ENCODE measurements at regions not wholly inside any gene's neighbourhood (a gene's known extent, or its start where the extent isn't known, plus 50 kb on each side); places are given as distances from the start of the nearest gene placed in this dataset.

GRCh38 chr1:170306513-170306910, 160.8 kb downstream of the NTMT2 start:
- DNase-seq (ENCODE audit: missing footprints) (no peak), ATAC-seq (no peak)
- intact Hi-C loops (cut with DNase I): no loop called here

- ATAC-seq (peak; percentile 61), DNase-seq (ENCODE audit: missing footprints) (no peak)
- intact Hi-C loops (cut with DNase I): no loop called here
Measured at GRCh38 chr1:170306948-170307347, 161.2 kb downstream of the NTMT2 start.

GRCh38 chr1:170307426-170307825, 161.7 kb downstream of the NTMT2 start:
- intact Hi-C loops (cut with DNase I): no loop called here
- DNase-seq (ENCODE audit: missing footprints): no peak
- no peak for ATAC-seq

GRCh38 chr1:170309389-170310013, 163.7 kb downstream of the NTMT2 start:
- intact Hi-C loops (cut with DNase I): no loop called here
- peak; percentile 11 for DNase-seq (ENCODE audit: missing footprints)
- ATAC-seq: peak; percentile 27

GRCh38 chr1:170310014-170310405, 164.3 kb downstream of the NTMT2 start:
- no peak for DNase-seq (ENCODE audit: missing footprints)
- intact Hi-C loops (cut with DNase I): no loop called here
- no peak for ATAC-seq

GRCh38 chr1:170310951-170311350, 165.2 kb downstream of the NTMT2 start:
- intact Hi-C loops (cut with DNase I): no loop called here
- DNase-seq (ENCODE audit: missing footprints): no peak
- ATAC-seq: no peak

- ATAC-seq: no peak
- intact Hi-C loops (cut with DNase I): no loop called here
- no peak for DNase-seq (ENCODE audit: missing footprints)
Measured at GRCh38 chr1:170313306-170313705, 167.5 kb downstream of the NTMT2 start.

GRCh38 chr1:170316270-170316669, 170.5 kb downstream of the NTMT2 start:
- no peak for ATAC-seq
- intact Hi-C loops (cut with DNase I): no loop called here
- DNase-seq (ENCODE audit: missing footprints): no peak

- intact Hi-C loops (cut with DNase I): no loop called here
- DNase-seq (ENCODE audit: missing footprints) (no peak), ATAC-seq (no peak)
Measured at GRCh38 chr1:170318141-170318540, 172.4 kb downstream of the NTMT2 start.

GRCh38 chr1:170318736-170319135, 173.0 kb downstream of the NTMT2 start:
- DNase-seq (ENCODE audit: missing footprints) (no peak), ATAC-seq (no peak)
- intact Hi-C loops (cut with DNase I): no loop called here

GRCh38 chr1:170321113-170321512, 175.4 kb downstream of the NTMT2 start:
- intact Hi-C loops (cut with DNase I): no loop called here
- DNase-seq (ENCODE audit: missing footprints): no peak
- ATAC-seq: no peak

- no peak for ATAC-seq
- DNase-seq (ENCODE audit: missing footprints): no peak
- intact Hi-C loops (cut with DNase I): no loop called here
Measured at GRCh38 chr1:170326186-170326585, 180.4 kb downstream of the NTMT2 start.

- no peak for DNase-seq (ENCODE audit: missing footprints)
- intact Hi-C loops (cut with DNase I): no loop called here
- ATAC-seq: no peak
Measured at GRCh38 chr1:170332801-170333200, 187.0 kb downstream of the NTMT2 start.

GRCh38 chr1:170337413-170337994, 191.7 kb downstream of the NTMT2 start:
- no peak for ATAC-seq

GRCh38 chr1:170339534-170339933, 192.4 kb upstream of the GORAB start:
- intact Hi-C loops (cut with DNase I): no loop called here
- DNase-seq (ENCODE audit: missing footprints) (no peak), ATAC-seq (no peak)

More at GRCh38 chr1:170337413-170337994, 191.7 kb downstream of the NTMT2 start:
- intact Hi-C loops (cut with DNase I): no loop called here
- DNase-seq (ENCODE audit: missing footprints): no peak

GRCh38 chr1:170340308-170340707, 191.7 kb upstream of the GORAB start:
- intact Hi-C loops (cut with DNase I): no loop called here
- DNase-seq (ENCODE audit: missing footprints) (no peak), ATAC-seq (no peak)

- no peak for DNase-seq (ENCODE audit: missing footprints)
- intact Hi-C loops (cut with DNase I): loop anchor here (5.0 kb wide), 2 partner anchors 61 to 181 kb away; partner anchors contain the start of gene GORAB
- ATAC-seq: peak; percentile 23
Measured at GRCh38 chr1:170351366-170351946, 180.5 kb upstream of the GORAB start.

- intact Hi-C loops (cut with DNase I): loop anchor here (5.0 kb wide), 2 partner anchors 58 to 178 kb away; partner anchors contain the start of gene GORAB
- no peak for DNase-seq (ENCODE audit: missing footprints)
- ATAC-seq: peak; percentile 91
Measured at GRCh38 chr1:170354246-170354645, 177.7 kb upstream of the GORAB start.

- intact Hi-C loops (cut with DNase I): loop anchor here (5.0 kb wide), 2 partner anchors 58 to 178 kb away; partner anchors contain the start of gene GORAB
- ATAC-seq (no peak), DNase-seq (ENCODE audit: missing footprints) (no peak)
Measured at GRCh38 chr1:170354690-170355089, 177.3 kb upstream of the GORAB start.

- intact Hi-C loops (cut with DNase I): no loop called here
- DNase-seq (ENCODE audit: missing footprints) (no peak), ATAC-seq (no peak)
Measured at GRCh38 chr1:170355267-170355801, 176.6 kb upstream of the GORAB start.
